ENCODE measurements at regions not wholly inside any gene's neighbourhood (a gene's known extent, or its start where the extent isn't known, plus 50 kb on each side); places are given as distances from the start of the nearest gene placed in this dataset.

DNA sequence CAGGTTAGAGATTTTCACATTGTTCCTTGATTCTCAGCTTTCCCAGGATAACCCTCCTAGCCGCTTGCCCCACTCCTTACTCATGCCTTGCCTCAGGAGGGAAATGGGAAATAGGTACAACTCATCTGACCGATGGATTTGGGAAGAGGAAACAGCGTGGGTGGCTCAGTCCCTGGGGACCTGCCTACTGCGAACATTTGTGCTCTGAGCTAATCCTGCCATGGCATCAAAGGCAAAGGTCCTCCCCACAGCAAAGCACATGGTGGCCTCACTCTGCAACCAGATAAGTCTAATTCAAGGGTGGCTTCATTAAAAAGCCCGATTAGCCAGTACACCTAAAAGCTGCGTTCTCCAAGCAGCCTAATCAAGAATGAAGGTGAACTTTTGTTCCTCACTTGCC, 82.4 kb upstream of the ADRA1B start:
- TF ChIP-seq, protein P1, sequence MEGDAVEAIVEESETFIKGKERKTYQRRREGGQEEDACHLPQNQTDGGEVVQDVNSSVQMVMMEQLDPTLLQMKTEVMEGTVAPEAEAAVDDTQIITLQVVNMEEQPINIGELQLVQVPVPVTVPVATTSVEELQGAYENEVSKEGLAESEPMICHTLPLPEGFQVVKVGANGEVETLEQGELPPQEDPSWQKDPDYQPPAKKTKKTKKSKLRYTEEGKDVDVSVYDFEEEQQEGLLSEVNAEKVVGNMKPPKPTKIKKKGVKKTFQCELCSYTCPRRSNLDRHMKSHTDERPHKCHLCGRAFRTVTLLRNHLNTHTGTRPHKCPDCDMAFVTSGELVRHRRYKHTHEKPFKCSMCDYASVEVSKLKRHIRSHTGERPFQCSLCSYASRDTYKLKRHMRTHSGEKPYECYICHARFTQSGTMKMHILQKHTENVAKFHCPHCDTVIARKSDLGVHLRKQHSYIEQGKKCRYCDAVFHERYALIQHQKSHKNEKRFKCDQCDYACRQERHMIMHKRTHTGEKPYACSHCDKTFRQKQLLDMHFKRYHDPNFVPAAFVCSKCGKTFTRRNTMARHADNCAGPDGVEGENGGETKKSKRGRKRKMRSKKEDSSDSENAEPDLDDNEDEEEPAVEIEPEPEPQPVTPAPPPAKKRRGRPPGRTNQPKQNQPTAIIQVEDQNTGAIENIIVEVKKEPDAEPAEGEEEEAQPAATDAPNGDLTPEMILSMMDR (IDR thresholded peaks at IDR 0.05; ENCODE audit: borderline replicate concordance, control extremely low read depth, extremely low read depth, insufficient read depth, missing control alignments) = no peak
- in situ Hi-C loops (cut with MboI; ENCODE audit: low sequenced_read_pairs, unreplicated experiment) = no loop called here
- no peak for DNase-seq (ENCODE audit: low spot score)

GRCh38 chr5:159835548-159835947, 80.7 kb upstream of the ADRA1B start:
- DNase-seq (ENCODE audit: low spot score) = no peak
- in situ Hi-C loops (cut with MboI; ENCODE audit: low sequenced_read_pairs, unreplicated experiment) = no loop called here
- TF ChIP-seq, protein P1 (IDR thresholded peaks at IDR 0.05; ENCODE audit: borderline replicate concordance, control extremely low read depth, extremely low read depth, insufficient read depth, missing control alignments) = no peak

DNA sequence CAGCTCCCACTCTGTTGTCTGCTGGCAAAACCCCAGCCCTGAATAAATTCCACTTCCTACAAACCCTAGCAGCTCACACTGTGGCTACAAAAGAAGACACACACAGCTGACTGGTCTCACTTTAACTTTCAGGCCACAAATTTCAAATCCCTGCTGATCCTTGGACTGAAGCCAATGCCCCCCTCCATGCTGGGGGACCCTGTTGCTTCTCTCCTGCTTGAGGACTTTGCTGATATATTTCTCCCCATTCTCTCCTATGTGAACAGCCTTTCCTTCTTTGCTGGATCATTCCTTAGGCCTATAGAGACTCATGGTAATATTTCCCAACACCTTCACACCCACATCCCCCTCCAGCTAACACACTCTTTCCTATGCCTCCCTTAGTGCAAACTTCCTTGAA, 79.6 kb upstream of the ADRA1B start:
- no peak for DNase-seq (ENCODE audit: low spot score)
- TF ChIP-seq, protein P1 (IDR thresholded peaks at IDR 0.05; ENCODE audit: borderline replicate concordance, control extremely low read depth, extremely low read depth, insufficient read depth, missing control alignments) = no peak
- in situ Hi-C loops (cut with MboI; ENCODE audit: low sequenced_read_pairs, unreplicated experiment) = no loop called here

DNA sequence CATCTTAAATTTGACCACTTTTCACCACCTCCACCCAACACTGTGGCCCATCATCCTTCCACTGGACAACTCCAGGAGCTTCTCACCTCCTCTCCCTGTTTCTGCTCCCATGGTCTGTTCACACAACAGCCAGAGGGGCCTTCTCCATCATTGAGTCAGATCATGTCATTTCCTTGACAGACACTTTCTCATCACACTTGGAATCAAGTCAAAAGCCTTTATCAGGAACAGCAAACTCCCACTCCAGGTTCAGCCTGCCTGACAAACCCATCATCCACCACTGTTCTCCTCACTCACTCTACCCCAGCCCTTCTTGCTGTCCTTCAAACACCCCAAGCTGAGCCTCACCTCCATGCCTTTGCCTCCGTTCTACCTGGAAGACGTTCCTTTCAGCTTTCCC, 78.4 kb upstream of the ADRA1B start:
- no peak for DNase-seq (ENCODE audit: low spot score)
- TF ChIP-seq, protein P1 (IDR thresholded peaks at IDR 0.05; ENCODE audit: borderline replicate concordance, control extremely low read depth, extremely low read depth, insufficient read depth, missing control alignments) = no peak
- in situ Hi-C loops (cut with MboI; ENCODE audit: low sequenced_read_pairs, unreplicated experiment) = no loop called here

- no peak for DNase-seq (ENCODE audit: low spot score)
- in situ Hi-C loops (cut with MboI; ENCODE audit: low sequenced_read_pairs, unreplicated experiment) = no loop called here
- TF ChIP-seq, protein P1 (IDR thresholded peaks at IDR 0.05; ENCODE audit: borderline replicate concordance, control extremely low read depth, extremely low read depth, insufficient read depth, missing control alignments) = no peak
These were observed 77.6 kb upstream of the ADRA1B start for GRCh38 chr5:159838551-159839222.

DNA sequence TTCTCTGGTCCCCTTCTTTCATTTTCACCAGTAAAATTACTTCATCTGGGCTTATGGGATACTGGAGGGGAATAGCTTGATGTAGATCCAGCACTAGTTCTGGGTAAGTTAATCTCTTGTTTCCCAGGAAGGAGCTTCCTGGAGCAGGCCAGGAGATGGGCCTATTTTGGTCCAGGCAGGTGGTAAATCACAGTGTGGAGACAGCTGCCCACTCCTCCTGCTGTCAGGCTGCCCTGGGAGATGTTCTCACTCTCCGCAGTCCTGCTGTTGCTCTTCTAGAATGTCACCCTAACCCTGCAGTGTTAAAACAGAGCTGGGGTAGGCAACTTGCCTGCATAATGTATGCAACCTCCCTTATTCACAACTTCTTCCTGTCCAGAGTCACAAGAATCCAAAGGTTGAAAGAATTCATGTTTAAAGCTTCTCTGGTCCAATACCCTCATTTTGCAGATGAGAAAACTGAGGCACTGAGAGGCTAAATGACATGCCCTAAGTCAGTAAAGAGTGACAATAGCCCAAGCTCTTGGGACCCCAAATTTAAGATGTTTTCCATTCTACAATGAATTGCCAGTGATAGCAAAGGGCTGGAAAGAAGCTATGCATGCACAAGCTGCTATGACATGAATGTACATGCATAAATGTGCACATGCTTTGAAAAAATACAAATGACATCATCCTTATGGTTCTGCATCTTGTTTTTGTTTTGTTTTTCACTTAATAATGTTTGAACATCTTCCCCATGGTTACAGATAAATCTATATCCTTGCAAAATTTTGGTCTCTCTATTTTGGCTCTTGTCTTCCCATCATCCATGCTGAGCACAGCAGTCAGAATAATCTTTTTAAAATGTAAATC, 71.8 kb upstream of the ADRA1B start:
- in situ Hi-C loops (cut with MboI; ENCODE audit: low sequenced_read_pairs, unreplicated experiment) = no loop called here

More for the DNA sequence above, 71.8 kb upstream of the ADRA1B start:
- TF ChIP-seq, protein P1 (IDR thresholded peaks at IDR 0.05; ENCODE audit: borderline replicate concordance, control extremely low read depth, extremely low read depth, insufficient read depth, missing control alignments) = no peak
- no peak for DNase-seq (ENCODE audit: low spot score)

Data from GM13976 (cell line).